Osteocyte (in vitro differentiated cells): ENCODE measurements at regions not wholly inside any gene's neighbourhood (a gene's known extent, or its start where the extent isn't known, plus 50 kb on each side); places are given as distances from the start of the nearest gene placed in this dataset.

ENCODE experiments used
- DNase-seq: peaks from one replicate; pipeline ENCODE4 v3.0.0; 2021; ENCODE audit warnings: mixed read lengths; ENCODE audit not compliant: unreplicated experiment; ENCODE audit errors: extremely low spot score
- H3K27ac Mint-ChIP-seq: one replicate; pipeline ENCODE4 v1.8.0; 2021; ENCODE audit warnings: mild to moderate bottlenecking, mixed read lengths; ENCODE audit not compliant: unreplicated experiment
- H3K27me3 Mint-ChIP-seq: one replicate; pipeline ENCODE4 v1.8.0; 2021; ENCODE audit warnings: mixed read lengths; ENCODE audit not compliant: unreplicated experiment
- H3K36me3 Mint-ChIP-seq: one replicate; pipeline ENCODE4 v1.8.0; 2021; ENCODE audit warnings: mixed read lengths; ENCODE audit not compliant: unreplicated experiment
- H3K4me1 Mint-ChIP-seq: one replicate; pipeline ENCODE4 v1.8.0; 2021; ENCODE audit warnings: mixed read lengths; ENCODE audit not compliant: unreplicated experiment
- H3K4me3 Mint-ChIP-seq: one replicate; pipeline ENCODE4 v1.8.0; 2021; ENCODE audit warnings: mild to moderate bottlenecking, moderate library complexity, mixed read lengths; ENCODE audit not compliant: unreplicated experiment
- H3K9me3 Mint-ChIP-seq: one replicate; pipeline ENCODE4 v1.8.0; 2021; ENCODE audit warnings: mixed read lengths; ENCODE audit not compliant: unreplicated experiment
- TF ChIP-seq, protein P1 (sequence below): fragments of 200-600 bp; sonication (generic); IDR thresholded peaks from 2 replicates; pipeline ENCODE4 v1.5.0; 2021; ENCODE audit warnings: antibody characterized with exemption, mild to moderate bottlenecking, moderate library complexity

- Mint-ChIP-seq H3K4me3 (no peak overlapping the region), H3K4me1 (no peaks in the 10 kb centered on the region), H3K9me3 (no peaks in the 10 kb centered on the region), H3K36me3 (no peaks in the 10 kb centered on the region), H3K27ac (no peak overlapping the region), H3K27me3 (no peaks in the 10 kb centered on the region)
- DNase-seq, result no peak
- TF ChIP-seq, protein P1, sequence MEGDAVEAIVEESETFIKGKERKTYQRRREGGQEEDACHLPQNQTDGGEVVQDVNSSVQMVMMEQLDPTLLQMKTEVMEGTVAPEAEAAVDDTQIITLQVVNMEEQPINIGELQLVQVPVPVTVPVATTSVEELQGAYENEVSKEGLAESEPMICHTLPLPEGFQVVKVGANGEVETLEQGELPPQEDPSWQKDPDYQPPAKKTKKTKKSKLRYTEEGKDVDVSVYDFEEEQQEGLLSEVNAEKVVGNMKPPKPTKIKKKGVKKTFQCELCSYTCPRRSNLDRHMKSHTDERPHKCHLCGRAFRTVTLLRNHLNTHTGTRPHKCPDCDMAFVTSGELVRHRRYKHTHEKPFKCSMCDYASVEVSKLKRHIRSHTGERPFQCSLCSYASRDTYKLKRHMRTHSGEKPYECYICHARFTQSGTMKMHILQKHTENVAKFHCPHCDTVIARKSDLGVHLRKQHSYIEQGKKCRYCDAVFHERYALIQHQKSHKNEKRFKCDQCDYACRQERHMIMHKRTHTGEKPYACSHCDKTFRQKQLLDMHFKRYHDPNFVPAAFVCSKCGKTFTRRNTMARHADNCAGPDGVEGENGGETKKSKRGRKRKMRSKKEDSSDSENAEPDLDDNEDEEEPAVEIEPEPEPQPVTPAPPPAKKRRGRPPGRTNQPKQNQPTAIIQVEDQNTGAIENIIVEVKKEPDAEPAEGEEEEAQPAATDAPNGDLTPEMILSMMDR, result no peak
These were observed 84.7 kb downstream of the FOXA2 start for GRCh38 chr20:22499515-22500166.

DNA sequence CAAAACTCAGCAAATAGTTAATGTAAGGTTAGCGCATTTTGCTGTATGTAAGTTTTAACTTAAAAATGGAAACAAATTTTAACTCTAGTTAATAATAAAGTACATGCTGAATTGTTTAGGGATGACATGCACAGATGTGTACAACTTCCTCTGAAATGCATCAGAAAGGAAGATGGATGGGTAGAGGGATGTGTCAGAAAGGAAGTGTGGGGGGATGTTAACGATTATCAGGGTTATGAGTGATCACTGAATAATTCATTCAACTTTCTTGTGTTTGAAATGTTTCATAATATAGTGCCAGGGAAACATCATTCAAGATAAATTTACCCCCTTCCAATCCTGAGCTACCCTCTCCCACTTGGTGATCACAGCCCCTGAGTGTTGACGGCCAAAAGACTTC, 87.6 kb downstream of the FOXA2 start:
- H3K27me3 Mint-ChIP-seq, result no peaks in the 10 kb centered on the region
- H3K9me3 Mint-ChIP-seq, result no peaks in the 10 kb centered on the region
- TF ChIP-seq, protein P1, result no peak
- H3K4me3 Mint-ChIP-seq, result no peak overlapping the region
- H3K36me3 Mint-ChIP-seq, result no peaks in the 10 kb centered on the region
- no peak overlapping the region for H3K27ac Mint-ChIP-seq
- no peaks in the 10 kb centered on the region for H3K4me1 Mint-ChIP-seq
- DNase-seq, result no peak

DNA sequence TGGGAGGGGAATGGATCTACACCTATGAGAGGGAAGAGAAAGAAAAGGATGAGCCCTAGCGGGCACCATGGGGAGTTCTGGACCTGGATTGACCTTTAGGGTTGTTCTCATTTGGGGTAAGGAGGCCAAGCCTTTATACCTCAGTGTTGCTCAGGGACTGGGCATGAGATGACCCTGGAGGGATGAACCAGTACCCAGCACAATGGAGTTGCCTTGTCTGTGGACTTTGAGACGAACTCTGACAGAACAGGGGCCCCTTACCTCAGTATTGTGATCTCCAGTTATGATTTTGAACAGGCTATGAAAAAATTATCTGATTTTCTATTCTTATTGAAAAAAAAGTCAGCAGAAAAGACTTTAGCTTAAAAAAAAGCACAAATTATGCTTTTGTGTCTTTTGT, 88.6 kb downstream of the FOXA2 start:
- Mint-ChIP-seq H3K27me3 (no peaks in the 10 kb centered on the region), H3K36me3 (no peaks in the 10 kb centered on the region), H3K27ac (no peak overlapping the region), H3K4me1 (no peaks in the 10 kb centered on the region), H3K9me3 (no peaks in the 10 kb centered on the region), H3K4me3 (no peak overlapping the region)
- TF ChIP-seq, protein P1, result no peak
- DNase-seq, result no peak

- Mint-ChIP-seq H3K27me3 (no peaks in the 10 kb centered on the region), H3K4me3 (no peak overlapping the region), H3K36me3 (no peaks in the 10 kb centered on the region)
These were observed 89.2 kb downstream of the FOXA2 start for GRCh38 chr20:22495172-22495571.

GRCh38 chr20:22492497-22492896, 91.9 kb downstream of the FOXA2 start:
- Mint-ChIP-seq H3K27me3 (peaks cover 4% of the 10 kb centered on the region), H3K36me3 (no peaks in the 10 kb centered on the region), H3K4me3 (no peak overlapping the region), H3K27ac (no peak overlapping the region), H3K9me3 (no peaks in the 10 kb centered on the region), H3K4me1 (no peaks in the 10 kb centered on the region)
- TF ChIP-seq, protein P1, result no peak
- no peak for DNase-seq

More at GRCh38 chr20:22495172-22495571, 89.2 kb downstream of the FOXA2 start:
- H3K4me1 Mint-ChIP-seq, result no peaks in the 10 kb centered on the region
- TF ChIP-seq, protein P1, result no peak
- H3K9me3 Mint-ChIP-seq, result no peaks in the 10 kb centered on the region
- no peak for DNase-seq
- H3K27ac Mint-ChIP-seq, result no peak overlapping the region
